Suprapubic skin (tissue), 4 donors: ENCODE measurements at regions not wholly inside any gene's neighbourhood (a gene's known extent, or its start where the extent isn't known, plus 50 kb on each side); places are given as distances from the start of the nearest gene placed in this dataset.

Source experiments
- POLR2A ChIP-seq, 2 donors: fragments of 450-650 bp; IDR thresholded peaks; one replicate each; pipeline ENCODE4 v1.6.1; 2017; ENCODE audit warnings: antibody characterized with exemption in 2 of 2, mild to moderate bottlenecking in 2 of 2, moderate library complexity in 2 of 2
- POLR2AphosphoS5 ChIP-seq, 3 donors: sonication (generic); formaldehyde crosslinking; IDR thresholded peaks; one replicate each; pipeline ENCODE4 v1.6.1; 2017; ENCODE audit warnings: antibody characterized with exemption in 3 of 3
- TF ChIP-seq, protein P1 (sequence below), 2 donors: fragments of 200-600 bp in 1 of 2; fragments of 450-650 bp in 1 of 2; sonication (generic) in 1 of 2; IDR thresholded peaks; one replicate each; pipeline ENCODE4 v1.5.1; 2016 to 2019; ENCODE audit warnings: antibody characterized with exemption in 2 of 2, mild to moderate bottlenecking in 1 of 2, moderate library complexity in 1 of 2

DNA sequence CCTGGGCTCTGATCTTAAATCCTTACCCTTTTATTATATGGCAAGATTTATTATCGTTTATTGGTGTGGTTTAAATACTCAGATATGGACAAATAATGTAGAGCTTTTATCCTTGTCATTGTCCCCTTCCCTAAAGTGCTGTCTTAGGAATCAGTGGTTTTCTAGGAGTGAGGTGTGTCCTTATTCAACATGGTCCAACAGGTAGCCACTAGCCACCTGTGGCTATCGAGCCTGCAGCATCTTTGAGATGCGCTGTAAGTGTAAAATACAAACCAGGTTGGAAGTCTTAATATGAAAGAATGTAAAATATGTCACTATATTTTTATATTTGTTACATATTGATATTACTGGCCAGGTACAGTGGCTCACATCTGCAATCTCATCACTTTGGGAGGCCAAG lies 82.4 kb upstream of the BASP1 start:
- TF ChIP-seq, protein P1, sequence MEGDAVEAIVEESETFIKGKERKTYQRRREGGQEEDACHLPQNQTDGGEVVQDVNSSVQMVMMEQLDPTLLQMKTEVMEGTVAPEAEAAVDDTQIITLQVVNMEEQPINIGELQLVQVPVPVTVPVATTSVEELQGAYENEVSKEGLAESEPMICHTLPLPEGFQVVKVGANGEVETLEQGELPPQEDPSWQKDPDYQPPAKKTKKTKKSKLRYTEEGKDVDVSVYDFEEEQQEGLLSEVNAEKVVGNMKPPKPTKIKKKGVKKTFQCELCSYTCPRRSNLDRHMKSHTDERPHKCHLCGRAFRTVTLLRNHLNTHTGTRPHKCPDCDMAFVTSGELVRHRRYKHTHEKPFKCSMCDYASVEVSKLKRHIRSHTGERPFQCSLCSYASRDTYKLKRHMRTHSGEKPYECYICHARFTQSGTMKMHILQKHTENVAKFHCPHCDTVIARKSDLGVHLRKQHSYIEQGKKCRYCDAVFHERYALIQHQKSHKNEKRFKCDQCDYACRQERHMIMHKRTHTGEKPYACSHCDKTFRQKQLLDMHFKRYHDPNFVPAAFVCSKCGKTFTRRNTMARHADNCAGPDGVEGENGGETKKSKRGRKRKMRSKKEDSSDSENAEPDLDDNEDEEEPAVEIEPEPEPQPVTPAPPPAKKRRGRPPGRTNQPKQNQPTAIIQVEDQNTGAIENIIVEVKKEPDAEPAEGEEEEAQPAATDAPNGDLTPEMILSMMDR (IDR thresholded peaks at IDR 0.05) = no peak
- TF ChIP-seq POLR2A (IDR thresholded peaks at IDR 0.05) (no peak), POLR2AphosphoS5 (IDR thresholded peaks at IDR 0.05) (no peak)
